NCI-H1048 (cell line): ENCODE measurements at regions not wholly inside any gene's neighbourhood (a gene's known extent, or its start where the extent isn't known, plus 50 kb on each side); places are given as distances from the start of the nearest gene placed in this dataset.

Source experiments
- DNase-seq: peaks from one replicate; lab custom pipeline; 2025; lab: John Stamatoyannopoulos, UW

DNA sequence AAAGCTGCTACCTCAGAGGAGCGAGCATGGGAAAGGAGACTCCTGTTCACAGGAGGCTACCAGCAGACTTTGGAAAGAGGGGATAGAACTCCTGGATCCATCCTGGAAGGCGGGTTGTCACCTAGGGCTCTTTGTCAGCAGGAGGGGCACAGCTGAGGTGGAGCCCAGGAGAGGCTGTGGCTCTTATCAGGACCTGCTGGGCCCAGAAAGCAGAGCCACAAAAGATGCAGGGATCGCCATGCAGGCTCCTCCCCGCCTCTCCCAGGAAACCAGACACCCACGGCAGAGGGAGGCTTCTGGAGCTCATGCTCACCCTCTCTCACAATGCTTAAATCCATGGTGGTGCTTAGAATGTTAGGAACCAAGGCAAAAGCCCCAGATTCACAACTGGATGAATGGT lies 994.2 kb downstream of the UQCRFS1 start:
- DNase-seq, result no peak

DNA sequence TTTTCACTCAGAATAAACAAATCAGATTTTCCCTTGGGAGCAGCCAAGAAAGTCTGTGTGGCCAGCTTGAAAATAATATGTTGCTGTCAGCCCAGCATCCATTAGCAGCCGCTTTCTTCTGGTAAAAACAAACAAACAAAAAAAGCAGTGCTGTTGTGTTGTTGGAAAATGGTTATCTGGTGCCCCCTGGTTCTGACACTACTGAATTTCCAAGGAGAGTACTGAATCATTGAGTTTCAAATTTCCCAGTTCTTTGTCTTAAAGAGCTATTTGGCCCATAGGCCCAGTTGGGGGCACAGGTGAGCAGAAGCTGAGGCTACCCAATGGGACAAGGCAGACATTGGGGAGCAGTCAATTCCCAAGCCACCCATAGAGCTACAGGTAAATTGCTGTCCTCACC lies 995.9 kb downstream of the UQCRFS1 start:
- DNase-seq, result no peak

DNA sequence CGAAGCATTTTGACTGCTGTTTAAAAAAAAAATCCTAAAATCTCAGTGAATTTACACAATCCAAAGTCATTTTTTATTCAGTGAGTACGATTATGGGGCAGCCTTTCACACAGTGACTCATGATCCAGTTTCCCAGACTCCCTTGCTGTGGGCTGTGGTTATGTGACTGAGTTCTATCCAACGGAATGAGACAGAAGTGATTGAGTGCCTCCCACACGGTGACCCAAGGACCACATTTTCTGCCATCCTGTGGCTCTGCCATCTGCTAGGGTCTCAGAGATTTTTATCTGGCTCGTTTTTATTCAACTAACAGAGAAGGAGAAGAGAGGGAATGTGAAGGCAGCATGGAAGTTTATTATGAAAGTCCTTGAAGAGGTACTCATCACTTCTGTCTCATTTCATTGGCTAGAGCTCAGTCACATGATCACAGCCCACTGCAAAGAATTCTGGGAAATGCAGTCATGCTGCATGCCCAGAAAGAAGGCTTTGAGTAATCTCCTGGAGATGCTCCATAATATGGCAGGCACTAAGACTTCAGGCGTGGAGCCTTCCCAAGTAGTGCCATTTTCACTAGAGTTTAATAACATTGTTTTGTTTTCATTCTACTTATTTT lies 999.4 kb downstream of the UQCRFS1 start:
- DNase-seq, result no peak

DNA sequence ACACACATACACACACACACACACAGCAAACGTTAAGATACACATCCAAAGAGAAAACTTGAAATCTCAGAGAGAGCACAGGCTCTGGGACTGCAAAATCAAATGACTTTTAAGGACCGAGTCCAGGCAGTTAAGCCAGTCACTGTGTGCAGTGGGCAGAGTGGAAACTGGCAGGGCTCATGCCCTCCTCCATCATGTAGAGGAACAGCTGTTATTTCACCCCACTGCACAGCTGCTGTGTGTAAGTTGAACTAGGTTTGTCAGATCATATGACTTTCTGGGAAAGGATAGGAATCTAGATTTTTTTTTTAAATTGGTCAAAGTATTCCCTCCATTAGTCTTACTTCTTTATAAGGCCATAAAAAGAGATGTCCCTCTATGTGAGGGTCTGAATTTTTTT lies 1002.1 kb downstream of the UQCRFS1 start:
- no peak for DNase-seq

DNA sequence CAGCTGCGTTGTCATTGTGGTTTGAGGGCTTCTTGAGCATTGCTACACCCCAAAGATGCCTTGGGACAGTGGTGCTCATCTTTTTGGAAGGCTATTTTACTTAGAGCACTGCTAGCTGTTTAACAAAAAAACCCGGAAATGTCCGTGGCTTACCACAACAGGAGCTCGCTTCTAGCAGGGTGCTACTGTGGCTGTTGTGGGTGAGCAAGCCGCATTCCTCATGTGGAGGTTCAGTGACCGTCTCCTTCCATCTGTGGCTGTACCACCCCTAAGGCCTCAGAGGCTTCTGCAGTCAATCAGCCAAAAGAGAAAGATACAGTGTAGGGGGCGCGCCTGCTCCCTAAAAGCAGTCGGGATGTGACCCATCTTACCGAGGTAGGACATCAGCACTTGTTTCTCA lies 1004.2 kb downstream of the UQCRFS1 start:
- no peak for DNase-seq

DNA sequence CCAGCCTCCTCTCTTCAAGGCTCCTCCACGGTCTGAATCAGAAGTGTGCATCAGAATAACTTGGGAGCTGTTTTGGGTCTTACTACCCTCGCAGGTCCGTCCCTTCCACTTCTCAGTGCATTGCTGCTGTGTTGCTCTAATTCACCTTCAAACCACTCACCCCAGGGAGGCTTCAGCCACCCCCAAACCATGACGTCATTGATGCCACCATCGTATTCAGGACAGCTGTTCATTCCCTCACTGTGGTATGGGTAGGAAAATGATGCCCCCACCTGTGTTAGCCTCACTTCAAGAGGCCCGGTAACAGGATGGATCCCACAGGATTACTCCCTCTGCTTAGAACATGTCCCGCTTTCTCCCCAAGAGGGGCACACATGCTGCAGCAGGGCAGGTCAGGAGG lies 1005.7 kb downstream of the UQCRFS1 start:
- DNase-seq, result no peak

DNA sequence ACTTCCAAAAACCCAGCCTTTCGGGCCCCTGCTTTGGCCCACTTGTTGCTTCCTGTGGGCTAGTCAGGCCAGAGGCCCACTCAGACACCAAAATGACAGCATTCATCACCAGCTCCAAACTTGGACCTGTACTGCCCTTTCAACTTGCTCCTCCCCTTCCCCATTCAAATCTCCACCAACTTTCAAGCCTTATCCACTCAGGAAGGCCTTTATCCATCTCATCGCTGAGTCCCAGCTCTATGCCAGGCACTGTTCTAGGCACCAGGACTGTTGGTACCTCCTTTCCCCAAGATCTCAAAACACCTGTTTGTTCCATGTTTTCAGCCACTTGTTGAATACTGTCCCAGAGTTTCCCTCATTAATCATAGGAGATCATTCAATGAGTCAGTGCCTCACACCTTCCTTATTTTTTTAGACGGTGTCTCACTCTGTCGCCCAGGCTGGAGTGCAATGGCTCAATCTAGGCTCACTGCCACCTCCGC lies 1011.4 kb downstream of the UQCRFS1 start:
- no peak for DNase-seq

DNA sequence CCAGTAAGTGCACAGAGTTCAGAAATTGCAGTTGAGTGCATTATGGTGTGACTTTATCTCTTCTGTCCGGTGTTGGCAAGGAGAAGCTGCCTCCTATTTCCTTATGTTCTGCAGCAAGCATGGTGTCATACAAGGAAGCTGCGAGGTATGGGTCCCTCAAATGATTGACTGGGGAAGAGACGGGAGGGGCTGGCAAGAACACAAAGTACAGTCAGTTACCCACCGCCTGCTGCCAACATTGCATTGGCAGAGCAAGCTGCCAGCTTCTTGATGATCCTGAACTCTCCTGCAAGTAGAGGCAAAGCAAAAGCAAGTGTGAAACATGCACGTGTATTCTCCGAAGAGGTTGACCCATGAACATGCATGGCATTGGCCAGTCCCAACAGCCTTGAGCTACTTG lies 1013.6 kb downstream of the UQCRFS1 start:
- no peak for DNase-seq

DNA sequence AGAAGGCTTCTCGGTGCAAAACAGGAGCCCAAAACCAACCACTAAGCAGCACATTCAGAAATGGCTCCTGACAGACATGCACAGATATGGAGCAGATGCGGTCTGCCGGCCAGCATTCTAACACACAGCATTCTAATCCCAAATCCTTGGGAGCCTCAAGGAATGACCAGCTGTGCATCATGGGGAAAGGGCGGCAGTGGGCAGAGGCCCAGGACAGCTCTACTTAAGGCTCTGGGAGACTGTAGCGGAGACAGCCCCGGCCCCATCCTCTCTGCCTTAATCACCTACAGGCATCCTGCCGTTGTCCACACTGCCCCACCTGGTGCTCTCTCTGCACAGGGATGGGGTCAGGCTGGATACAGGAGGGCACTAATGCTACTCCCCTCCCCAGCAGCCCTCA lies 1016.0 kb downstream of the UQCRFS1 start:
- no peak for DNase-seq

DNA sequence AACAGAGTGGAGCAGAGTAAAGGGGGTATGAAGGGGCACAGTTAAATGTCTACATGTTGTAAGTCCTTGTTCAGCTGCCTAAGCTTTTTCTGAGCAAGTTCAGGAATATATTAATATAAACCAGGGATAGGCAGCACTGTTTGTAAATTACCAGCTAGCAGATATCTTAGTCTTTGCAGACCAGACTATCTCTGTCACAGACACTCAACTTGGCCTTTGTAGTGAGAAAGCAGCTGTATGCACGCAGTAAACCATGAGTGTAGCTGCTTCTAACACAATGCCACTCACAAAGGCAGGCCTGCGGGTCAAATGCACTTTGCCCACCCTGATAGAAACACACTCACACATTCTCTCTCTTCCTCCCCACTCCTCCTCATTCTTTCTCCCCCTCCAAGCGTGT lies 1016.9 kb downstream of the UQCRFS1 start:
- no peak for DNase-seq

DNA sequence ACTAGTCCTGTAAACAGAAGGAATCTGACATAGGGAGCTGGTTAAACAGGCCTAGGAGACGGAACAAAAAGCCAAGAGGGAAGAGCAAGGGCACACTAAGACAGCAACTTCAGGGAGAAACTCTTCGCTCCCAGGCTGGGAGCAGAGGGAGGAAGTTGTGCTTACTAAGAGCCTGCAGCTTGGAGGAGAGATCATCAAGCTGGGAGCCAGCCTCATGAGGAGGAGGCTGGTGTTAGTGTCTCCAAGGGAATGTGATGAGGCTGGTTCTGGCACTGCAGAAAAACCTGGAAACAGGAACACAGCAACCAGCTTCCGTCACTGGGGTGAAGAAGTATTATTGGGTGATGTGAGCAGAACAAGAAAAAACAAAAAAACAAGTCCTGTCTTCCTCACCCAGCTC lies 1027.3 kb downstream of the UQCRFS1 start:
- no peak for DNase-seq

DNA sequence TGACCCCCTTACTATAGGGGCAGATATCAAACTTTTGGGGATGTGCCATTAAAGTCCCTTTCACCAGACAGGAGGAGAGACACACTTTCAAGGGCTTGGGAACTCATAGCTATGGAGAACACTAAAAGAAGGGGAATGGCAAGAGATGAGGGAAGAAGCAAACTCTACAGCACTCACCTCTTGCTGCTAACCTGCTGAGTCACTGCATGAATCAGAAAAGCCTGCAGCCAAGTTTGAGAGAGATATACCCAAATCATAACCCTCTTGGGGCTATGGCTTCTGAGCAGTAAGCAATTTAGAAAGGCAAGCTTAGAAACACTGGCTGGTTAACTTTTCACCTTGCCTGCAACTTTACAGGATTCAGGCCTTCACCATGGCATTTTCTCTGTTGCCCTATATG lies 1028.0 kb downstream of the UQCRFS1 start:
- DNase-seq, result no peak

DNA sequence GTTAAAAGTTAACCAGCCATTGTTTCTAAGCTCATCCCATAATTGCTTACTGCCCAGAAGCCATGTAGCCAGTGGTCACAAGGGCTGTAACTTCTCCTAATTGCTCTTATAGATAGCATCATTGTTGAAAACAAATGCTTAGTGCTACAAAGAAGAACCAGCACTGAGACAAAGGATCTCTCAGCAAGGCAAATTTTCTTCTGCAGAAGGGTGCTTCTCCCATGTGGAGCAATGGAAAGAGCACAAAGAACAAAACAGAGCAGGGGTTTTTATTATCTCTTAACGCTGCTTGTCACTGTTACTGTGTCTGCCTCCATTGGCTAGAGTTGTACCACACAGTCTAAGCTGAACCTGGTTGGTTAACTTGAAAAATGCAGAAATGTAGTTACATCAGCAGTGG lies 1036.8 kb downstream of the UQCRFS1 start:
- no peak for DNase-seq

DNA sequence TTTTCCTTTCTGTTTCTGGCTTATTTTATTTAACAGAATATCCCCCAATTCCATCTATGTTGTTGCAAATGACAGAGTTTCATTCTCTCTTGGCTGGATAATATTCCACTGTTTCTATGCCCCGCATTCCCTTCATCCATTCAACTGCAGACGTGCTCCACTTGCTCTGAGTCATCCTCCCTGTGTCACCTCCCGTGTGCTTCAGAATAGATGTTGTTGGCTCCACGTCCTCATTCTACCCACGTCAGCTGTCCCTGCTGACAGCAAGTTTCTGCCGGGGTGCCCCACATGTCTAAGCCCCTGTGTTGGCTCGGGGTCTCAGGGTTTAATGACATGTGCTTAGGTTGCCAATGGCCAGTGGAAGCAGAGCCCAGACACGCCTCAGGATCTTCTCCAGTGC lies 1041.0 kb downstream of the UQCRFS1 start:
- DNase-seq, result no peak

DNA sequence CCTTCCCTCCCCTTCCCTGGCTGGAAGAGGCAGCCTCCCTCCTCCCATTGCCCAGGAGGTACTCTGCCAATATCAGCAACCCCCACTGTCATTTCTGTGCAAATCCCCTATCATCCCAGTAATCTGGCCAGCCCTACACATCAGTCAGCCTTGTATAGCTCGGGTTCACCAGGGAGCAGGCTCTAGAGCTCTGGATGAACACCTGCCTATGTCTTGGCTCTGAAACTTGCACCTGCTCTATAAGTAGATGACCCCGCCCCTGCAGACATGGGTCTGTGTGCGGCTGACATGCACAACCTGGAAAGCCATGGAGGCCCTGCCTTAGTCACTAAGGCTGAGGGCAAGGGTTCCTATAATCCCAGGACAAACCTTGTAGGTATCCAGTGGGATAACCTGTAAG lies 1042.9 kb downstream of the UQCRFS1 start:
- DNase-seq, result no peak

DNA sequence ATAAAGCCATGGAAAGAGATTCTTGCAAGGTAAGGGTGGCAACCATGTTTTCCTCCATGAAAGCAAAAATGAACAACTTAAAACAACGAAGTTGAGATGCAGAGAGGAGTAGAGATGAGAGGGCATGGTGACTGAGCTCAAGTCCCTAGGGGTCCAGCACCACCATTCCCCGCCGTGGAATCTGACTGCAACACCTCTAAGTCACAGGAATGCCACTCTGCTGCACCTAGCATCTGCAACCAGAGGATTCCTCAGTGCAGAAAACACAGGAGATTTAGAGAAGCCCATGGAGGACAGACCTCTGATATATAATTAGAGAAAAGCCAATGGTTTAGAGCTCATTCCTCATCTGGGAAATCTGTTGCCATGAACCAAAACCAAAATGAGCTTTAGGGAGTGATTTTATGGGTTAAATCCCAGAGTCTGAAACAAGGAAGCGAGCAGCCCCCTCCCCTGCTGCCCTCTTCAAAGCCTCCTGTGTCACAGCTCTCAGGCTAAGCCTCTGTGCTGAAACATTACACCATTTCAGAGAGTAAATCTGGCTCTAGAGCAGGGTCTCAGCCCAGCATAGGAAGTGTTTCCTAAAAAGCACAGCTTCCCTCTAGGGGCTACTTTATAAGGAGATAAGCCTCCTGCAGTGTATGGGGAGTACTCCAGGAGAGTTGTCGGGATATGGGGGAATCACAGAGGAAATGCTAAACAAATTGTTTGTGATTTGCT lies 1043.6 kb downstream of the UQCRFS1 start:
- no peak for DNase-seq

DNA sequence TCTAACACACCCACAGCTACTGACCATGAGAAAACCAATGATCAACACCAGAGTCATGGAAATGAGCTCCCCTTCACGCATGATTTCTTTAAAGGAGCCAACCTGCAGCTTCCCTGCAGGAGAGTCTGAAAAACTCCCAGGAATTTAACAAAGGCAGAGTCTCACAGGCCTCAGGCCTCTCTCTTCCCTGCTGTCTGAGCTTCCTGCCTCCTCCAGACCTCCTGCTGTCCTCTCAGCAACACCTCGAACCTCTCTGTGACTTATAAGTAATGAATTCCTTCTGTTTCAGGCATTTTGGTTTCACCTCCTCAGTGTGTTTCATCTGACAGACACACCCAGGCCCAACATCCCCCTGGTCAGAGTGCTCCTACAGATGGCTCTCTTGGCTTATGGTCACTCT lies 1044.4 kb downstream of the UQCRFS1 start:
- DNase-seq, result no peak

DNA sequence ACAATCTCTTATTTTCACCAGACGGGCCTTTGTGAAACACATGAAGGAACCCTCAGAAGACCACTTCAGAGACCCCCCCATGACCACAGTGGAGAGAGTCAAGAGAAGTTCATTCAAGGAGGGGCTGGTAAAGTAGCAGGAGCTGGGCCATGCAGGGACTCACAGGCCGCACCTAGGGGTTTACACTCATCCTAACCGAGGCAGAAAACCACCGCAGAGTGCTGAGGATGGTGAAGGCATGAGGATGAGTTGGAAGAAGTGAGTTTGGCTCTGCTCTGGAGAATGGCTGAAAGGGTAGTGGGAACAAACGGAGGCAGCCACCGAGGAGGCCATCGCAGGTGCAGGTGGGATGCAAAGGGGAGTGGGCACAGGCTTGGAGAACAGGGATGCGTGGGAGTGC lies 1046.9 kb downstream of the UQCRFS1 start:
- no peak for DNase-seq

DNA sequence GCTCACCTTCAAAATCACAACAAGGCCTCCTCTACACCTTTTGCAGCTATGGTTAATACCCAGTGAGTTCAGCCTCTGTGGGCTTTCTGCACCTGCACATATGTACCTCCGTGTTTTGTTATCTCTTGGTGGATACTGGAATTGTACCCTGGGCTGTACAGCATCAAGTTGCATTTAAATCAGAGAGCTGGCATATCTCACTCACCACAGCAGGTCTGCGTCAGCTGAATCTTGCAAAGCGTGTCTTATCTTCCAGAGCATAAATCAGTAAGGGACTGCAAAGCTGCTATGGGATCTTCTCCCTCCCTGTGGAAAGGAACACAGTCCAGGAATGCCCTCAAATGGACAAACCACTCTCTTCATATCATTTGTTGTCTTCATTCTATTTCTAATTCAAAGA lies 1048.7 kb downstream of the UQCRFS1 start:
- no peak for DNase-seq

DNA sequence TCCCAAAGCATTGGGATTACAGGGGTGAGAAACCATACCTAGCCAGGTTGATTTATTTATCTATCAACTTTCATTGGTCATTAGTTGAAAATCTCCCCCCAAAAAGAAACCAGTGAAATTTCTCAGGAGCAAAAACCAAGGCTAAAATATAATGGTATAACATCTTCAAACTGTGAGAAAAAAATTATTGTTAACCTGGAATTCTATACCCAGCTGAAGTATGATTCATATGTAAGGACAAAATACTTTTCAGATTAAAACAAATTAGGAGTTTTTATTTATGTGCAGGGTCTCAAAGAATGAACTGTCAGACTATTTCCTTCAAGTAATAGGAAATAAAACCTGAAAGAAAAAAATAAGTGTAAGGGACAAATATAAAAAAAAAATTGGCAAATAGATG lies 1053.9 kb downstream of the UQCRFS1 start:
- no peak for DNase-seq

DNA sequence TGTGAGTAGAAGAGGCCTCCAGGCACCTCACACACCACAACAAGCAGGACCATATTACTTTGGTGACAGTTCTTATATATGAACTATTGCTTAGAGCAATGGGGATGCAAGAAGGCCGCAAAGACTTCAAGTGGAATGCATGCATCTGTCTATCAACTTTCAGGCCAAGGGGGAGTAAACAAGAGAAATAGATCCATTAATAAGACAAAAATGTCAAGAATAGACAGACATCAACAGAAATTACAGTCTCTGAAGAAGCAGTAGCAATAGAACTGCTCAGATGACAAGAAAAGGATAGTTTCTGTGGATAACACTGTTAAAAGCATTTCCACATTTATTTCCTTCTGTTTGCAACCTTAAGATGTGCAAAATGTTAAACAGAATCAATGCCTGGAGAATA lies 1057.7 kb downstream of the UQCRFS1 start:
- DNase-seq, result no peak

DNA sequence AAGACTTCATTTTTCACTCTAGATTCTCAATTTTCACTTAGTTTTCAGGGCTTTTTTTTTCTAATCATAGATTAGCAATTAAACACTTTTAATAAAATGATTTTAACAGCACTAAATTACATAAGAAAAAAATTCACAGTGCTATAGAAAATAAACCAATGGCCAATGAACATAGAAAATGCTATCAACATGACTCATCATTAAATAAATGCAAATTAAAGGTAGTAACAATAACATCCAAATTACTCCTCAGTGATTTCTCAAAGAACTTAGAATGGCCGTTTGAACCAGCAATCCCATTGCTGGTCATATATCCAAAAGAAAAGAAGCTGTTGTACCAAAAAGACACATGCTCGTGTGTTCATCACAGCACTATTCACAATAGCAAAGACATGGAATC lies 1058.9 kb downstream of the UQCRFS1 start:
- no peak for DNase-seq

DNA sequence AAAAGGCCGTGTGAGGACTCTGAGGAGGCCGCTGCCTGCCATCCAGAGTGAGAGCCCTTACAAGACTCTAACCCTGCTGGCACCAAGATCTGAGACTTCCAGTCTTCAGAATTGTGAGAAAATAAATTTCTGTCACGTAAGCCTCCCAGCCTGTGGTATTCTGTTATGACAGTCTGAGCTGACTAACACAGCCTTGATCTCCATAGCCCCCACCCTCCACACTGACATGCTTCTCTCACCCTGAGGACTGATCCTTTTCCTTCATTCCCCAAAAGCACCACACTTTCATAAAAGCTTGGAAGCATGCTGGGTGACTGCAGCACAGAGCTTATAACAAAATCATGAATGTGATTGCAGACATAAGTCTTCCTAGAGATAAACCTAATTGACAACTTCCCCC lies 1059.8 kb downstream of the UQCRFS1 start:
- no peak for DNase-seq

DNA sequence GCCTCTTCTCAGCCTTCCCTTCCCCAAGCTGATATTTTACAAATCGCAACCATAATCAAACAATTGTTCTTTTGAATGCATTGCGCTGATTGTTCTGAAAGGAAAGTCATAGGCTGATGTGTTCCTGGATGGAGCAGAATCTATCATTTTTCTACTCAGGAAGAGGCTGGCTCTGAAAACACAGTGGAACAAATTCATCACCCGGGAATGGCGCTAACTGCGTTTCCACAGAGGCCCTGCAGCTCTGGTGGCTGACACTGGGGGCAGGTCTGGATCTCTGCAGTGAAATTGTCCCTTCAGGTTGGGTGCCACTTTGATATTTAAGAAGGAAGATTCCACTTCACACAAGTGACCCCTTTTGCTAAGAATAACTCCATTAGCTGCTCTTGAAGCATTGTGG lies 1060.8 kb downstream of the UQCRFS1 start:
- no peak for DNase-seq
